HG03025 (cell line): ENCODE measurements at regions not wholly inside any gene's neighbourhood (a gene's known extent, or its start where the extent isn't known, plus 50 kb on each side); places are given as distances from the start of the nearest gene placed in this dataset.

Experiments
- ATAC-seq: cut with Tn5 transposase; IDR thresholded peaks from one replicate; pipeline ENCODE4 v1.9.1; 2021; ENCODE audit warnings: mild to moderate bottlenecking, moderate library complexity; ENCODE audit not compliant: unreplicated experiment, low FRiP score

DNA sequence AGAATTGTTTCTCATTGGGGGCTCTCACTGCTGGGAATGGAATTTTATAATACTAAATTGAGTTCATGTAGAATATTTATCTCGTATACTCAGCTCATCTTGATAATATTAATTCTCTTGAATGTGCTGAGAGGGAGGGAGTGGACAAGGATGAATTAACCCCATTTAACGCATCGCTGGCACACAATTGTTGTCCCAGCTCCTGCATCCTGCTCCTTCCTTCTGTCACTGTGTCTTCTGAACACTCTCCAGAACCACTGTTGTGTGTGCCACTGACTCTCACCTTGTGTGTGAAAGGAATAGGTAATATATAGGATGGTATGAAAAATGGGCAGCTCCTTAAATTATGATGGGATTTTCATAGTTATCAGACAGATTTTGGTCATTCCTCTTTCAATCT lies 267.3 kb downstream of the MTRR start:
- no peak for ATAC-seq

DNA sequence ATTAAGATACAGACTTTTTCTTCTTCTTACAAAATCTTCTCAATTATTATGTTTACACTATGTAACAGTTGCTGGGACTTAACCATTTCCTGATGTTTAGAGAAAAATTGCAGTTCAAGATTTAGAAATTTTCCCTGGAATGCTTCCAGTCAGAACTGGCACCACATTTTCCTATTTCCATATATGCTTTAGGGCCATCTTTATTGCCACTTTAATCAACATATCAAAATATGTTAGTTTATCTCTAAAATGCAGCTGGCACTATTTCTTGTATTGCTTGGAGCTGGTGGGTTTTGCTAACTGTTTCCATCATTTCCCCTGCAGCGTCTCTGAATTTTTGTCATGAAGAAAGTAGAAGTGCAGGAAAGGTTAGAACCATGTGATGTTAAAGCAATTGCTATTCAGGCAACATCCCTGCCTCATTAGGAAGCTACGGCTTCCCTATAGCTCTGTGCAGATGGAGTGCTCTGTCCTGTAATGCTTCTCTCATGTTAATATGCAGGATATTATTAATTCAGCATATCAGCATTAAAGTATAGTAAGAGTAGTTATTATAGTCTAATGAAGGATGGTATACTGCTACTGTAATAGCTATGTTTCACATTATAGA lies 269.1 kb downstream of the MTRR start:
- ATAC-seq, result no peak

DNA sequence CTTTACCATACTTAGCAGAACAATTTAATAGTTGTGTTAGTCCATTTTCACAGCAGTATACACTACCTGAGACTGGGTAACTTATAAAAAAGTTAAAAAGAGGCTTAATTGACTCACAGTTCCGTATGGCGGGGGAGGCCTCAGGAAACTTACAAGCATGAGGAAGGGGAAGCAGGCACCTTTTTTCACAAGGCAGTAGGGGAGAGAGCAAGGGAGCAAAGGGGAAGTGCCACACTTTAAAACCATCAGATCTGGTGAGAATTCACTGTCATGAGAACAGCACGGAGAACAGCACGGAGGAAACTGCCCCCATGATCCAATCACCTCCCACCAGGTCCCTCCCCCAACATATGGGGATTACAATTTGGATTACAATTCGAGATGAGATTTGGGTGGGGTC lies 269.9 kb downstream of the MTRR start:
- no peak for ATAC-seq

DNA sequence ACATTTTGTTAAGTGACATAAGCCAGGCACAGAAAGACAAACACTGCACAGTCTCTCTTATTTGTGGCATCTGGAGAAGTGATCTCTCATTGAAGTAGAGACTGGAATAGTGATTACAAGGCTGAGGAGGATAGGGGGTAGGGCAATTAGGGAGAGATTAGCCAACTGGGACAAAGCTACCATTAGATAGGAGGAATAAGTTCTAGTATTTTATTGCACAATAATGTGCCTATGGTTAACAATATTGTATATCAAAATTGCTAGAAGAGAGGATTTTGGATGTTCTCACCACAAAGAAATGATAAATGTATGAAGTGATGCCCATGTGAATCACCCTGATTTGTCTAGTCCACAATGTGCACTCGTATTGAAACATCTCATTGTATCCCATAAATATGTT lies 281.8 kb downstream of the MTRR start:
- ATAC-seq, result no peak

DNA sequence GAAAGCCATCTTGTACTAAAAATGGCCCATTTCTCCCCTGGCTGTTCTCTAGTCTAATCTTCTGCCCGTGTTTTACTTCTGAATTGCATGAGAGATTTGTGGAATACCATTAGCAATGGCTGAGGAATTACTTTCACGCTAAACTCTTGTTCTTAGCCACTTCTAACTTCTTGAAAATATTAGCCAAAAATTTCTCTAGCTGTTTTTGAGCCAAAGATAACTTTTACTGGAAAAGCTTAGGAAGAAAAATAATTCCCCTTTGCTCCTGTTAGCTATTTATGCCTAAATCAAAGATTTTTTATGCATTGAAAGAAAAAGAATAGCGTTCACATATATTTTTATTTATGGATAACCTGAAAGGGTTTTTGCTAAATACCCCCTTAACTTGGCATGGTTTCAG lies 287.8 kb downstream of the MTRR start:
- ATAC-seq, result no peak

DNA sequence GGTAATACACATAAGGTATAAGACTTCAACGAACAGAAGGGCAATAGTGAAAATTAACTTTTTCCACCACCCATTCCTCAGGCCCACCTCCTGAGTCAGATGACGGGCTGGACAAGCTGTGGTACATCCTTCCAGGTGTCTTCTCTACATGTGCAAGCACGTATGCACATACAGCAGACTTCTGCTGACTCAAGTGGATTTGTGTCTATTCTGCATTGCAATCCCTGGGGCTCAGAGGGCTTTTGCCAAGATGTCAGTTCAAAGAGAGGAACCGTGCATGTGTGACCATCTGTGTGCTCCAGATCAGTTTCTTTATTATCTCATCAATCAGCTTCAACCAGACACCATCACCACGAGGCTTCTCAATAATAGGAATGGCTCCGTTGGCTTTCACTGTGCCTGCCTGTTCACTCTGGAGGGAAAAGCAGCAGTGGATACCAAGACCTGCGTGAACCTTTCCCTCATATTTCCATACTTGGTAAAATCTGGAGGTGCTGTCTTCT lies 288.4 kb downstream of the MTRR start:
- no peak for ATAC-seq

DNA sequence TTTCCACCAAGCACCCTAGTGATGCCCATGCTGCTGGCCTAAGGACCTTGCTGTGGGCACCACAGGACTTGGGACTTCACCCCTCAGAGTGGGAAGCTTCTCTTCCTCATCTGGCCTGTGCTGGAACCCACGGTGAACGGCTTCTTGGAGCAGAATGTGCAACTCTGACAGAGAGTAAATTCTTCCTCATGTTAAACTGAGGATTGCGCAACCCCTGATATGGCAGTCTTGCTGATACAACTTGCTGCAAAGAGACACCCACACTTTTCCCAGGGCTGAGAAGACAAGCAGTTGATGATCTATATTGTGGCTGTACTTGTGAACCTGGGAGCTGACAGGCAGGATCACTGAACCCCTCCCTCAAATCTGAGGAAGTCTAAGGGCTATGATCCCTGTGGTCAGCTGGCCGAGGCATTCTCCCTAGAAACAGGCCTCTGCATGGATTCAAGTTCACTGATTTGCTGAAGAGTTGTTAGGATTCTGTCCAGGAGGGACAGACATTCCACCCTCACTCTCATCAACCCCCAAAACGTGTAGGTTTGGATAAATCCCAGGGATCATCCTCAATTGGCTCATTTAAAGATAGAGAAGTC lies 307.2 kb downstream of the MTRR start:
- ATAC-seq, result no peak

DNA sequence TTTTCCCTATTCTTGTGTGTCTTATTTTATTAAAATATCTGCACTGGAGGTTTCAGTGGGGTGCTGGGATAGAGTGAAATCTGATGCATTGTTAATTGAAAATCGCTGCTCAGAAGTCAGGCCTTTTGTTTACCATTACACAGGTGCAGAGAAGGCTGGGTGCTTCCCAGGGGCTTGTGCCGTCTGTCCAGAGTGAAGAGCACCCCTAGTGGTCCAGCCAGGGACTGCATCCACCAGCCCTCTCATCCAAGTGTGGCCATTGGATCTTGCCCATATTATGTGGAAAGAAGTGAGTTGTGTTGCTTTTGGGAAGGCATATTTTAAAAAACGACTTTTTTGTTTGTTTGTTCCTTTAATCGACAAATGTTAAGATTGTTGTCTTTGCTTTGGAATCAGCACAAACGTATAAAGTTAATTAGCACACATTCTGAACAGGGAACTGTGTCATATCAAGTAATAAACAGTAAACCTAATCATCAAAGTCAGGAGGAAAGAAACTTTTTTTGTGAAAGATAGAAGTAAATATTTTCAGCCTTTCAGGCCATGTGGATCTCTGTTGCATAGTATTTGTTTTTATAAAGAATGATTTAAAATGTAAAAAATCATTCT lies 315.6 kb downstream of the MTRR start:
- no peak for ATAC-seq

DNA sequence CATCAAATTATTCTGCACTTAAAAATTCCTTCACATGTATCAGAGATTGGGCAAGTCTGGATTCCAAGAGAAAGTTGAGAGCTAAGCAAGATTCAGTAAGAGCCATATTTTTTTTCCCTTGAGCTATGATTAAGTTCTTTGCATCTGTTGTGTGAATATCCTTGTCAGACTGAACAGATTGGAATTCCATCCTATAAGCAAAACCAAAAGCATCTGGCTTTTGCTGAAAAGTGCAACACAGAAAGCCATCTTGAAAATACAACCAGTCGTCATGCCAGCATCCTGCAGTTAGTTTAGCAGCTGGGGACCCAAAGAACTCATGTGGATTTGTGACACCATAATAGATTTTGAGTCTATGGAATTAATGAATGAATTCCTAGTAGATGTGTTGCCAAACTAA lies 316.9 kb downstream of the MTRR start:
- no peak for ATAC-seq

DNA sequence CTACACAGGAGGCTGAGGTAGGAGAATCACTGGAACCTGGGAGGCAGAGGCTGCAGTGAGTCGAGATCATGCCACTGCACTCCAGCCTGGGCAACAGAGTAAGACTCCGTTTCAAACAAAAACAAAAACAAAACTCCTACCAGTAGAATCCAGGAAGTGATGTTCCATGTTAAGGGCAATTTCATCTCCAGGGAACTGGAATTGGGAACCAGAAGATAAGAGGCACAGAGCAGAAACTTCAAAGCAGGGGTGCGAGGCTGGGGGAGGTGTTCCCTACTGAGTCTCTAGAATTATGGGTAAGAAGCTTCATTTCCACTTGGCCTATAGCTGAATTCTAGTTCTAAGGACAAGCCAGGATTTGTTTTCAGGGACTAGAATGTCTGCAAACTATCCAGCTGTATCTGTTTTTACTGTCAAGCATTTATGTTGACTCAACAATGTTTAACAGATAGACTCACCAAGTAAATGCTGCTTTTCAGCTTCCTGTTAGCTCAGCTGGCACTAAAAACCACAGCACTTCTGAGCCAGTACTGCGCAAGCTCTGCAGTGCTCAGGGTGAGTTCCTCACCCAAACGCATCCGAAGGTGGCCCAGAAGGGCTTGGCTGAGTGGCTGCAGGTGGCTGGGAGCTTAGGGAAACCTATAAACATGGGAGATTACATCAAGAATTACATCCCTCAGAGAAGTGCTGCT lies 320.1 kb downstream of the MTRR start:
- no peak for ATAC-seq

DNA sequence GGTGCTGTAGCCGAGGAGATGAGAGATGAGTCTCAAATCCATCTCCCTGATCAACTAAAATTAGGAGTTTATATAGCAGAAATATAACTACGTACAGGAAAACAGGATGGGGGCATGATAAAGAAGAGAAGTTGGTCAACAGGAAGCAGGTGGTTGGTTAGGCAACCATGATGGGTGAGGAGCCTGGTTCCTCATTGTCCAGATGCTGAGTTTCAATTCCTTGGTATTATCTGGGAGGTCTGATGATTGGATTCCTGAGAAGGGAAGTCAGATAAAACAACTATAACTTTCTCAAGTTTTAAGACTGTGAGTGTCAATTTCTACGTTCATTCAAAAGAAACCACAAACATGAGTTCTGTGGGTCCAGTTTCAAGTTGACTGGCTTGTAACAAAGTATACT lies 323.9 kb downstream of the MTRR start:
- ATAC-seq, result no peak

DNA sequence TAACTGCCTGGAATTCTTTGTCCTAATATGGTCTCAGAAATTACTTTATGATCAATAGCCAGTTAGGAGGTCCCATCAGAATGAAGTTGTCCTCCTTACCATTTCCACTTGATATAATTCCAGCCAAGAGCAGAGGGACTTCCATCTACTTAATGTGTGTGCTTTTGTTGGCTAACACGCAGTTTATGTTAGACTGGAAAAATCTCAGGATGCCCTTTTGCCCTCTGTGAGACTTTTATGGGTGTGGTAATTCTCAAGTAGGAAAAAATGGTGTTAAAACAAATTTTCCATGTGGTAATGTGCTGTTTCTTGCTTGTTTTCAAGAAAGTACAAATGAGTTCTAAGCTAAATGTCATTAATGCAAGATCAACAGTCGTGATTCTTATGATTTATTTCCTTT lies 327.1 kb downstream of the MTRR start:
- no peak for ATAC-seq

DNA sequence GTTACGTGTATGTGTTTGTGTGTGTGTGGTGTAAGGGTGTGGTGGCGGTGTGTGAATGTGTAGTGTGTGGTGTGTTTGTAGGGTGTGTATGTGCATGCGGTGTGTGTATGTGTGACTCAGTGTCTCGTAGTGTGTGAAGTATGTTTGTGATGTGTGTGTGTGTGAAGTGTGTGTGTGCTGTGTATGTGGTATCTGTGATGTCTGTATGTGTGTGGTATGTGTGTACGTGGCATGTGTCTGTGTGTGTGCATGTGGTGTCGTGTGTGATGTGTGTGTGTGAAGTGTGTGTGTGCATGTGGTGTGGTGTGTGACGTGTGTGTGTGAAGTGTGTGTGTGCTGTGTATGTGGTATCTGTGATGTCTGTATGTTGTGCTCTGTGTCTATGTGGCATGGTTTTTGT lies 339.4 kb downstream of the MTRR start:
- ATAC-seq, result no peak

DNA sequence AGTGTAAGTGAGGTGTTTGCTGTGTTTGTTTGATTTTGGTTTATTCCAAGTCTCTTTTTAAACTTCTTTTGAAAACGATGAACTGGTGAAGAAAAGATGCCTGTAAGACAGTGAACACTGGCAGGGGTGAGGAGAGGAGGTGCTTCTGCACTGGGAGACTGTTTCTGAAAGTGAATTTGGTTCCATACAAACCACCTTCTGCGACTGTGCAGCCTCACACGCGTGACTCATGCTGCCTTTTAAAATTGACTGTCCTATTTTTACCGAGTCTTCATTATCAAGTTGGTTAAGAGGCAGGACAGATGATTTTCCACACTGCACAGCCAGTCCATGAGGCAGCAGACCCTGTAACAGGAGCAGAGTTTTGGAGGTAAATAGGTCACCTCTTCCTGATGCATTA lies 340.6 kb downstream of the MTRR start:
- ATAC-seq, result no peak

DNA sequence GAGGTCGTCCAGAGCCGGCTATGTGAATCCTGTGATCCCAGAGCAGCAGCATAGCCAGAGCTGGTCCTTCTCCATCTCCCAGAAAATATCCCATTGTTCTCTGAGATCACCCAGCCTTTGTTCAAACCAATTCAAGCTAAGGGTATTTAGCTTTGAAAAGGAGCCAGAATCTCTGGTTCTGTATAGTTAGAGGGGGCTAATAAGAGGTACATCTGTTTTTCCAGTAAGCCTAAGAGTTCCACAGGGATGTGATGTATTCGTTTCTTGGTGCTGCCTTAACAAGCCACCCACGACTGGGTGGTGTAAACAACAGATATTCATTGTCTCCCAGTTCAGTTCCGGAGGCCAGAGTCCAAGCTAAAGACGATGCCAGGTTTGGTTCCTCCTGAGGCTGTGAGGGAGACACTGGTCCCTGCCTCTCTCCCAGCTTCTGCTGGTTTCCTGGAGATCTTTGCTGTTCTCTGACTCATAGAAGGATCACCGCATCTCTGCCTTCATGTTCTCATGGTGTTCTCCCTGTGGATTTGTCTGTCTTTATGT lies 344.8 kb downstream of the MTRR start:
- no peak for ATAC-seq

DNA sequence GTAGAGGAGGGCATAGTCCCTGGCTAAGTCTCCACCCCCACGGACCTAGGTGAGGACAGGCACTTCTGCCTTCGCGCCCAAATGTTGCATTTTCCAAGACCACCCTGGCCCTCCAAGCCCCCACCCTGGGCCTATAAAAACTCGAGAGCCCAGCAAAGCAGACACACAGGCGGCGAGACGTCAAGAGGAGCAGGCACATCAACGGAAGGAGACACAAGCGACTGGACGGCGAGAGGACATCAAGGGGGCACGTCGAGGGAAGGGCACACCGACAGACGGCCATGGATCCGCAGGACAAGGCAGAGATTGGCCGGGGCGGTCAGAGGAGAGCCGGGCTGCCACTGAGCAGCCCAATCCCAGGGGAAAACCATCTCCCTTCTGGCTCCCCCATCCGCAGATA lies 348.0 kb downstream of the MTRR start:
- no peak for ATAC-seq

DNA sequence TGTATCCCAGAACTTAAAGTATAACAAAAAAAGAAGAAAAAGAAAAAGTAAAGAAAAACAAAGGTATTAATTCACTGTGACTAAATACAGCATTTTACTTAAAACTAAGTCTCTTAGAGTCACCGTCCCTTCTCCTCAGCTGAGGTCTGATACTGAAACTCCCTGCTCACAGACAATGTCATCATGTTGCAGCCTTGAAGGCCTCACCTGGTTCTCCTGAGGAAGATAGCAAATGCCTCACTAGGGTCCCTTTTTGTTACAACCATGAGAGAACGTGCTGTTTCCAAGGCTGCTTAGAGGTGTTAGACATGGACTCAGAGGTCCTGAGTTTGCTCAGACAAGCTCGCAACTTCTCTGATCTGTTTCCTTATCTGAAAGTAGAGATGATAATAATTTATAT lies 357.2 kb downstream of the MTRR start:
- ATAC-seq, result no peak

DNA sequence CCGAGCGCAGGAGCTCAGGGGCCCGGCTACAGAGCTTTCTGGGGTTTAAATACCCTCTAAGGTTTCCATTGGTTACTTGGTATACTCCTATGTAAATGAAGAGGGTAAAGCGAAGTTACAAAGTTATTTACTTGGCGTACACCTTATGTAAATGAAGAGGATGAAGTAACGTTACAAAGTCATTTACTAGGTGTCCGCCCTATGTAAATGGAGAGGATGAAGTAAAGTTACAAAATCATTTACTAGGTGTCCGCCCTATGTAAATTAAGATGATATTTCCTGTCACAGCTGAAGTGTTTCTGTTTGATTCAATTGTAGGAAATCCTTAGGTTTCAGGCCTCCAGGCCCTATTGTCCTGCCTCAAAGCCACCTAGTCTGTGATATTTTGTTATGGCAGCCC lies 358.2 kb downstream of the MTRR start:
- no peak for ATAC-seq

DNA sequence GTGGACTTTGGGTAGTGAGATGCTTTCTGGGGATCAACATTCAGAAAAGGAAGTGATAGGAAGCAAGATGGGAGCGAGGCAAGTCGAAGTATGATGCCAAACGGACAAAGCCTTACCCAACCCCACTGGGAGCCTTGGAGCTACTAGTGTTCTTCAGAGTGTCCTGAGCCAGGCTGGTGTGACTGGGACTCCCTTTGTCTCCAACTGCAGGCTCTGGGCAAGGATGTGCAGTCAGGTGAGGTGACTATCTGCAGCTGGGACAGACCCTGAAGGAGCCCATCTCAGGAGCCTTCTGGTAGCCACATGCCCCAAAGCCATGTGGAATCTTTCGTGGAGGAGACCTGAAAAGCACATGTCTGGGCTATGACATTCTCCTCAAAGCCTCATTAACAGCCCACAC lies 360.6 kb downstream of the MTRR start:
- ATAC-seq, result no peak

DNA sequence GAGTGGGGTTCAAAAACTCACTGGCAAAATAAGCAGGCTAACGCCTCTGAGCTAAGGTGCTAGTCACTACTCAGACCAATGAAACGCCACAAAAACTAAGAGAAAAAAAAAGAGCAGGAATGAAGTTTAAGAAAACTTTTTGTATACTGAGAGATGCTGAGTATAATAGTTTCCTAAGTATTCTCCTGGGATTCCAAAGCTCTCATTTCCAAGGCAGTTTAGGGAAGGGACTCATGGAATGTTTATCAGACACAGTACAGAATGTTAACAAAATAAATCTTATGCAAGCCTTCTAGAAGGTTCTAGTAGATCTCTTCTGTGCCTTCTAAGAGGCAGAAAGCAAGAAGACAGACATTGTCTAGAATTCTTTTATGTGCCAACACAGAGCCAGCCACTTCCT lies 361.9 kb downstream of the MTRR start:
- no peak for ATAC-seq

DNA sequence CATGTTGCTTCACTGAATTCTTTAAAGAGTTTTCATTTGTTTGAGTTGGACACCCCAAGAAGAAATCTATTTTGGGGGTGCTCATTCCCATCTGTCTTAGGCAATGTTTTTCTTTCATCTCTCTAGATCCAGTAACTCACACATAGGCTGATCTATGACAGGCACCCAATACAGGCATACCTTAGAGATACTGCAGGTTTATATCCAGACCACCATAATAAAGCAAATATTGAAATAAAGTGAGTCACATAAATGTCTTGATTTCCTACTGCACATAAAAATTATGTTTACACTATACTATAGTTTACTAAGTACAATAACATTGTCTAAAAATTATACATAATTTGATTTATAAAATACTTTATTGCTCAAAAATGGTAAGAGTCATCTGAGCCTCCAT lies 364.5 kb downstream of the MTRR start:
- no peak for ATAC-seq
